IMR-90 (cell line): ENCODE measurements at regions not wholly inside any gene's neighbourhood (a gene's known extent, or its start where the extent isn't known, plus 50 kb on each side); places are given as distances from the start of the nearest gene placed in this dataset.

Experiments used
- ATAC-seq: fragments of 200-7000 bp; cut with Tn5 transposase; 2 replicates; pipeline ENCODE4 v1.9.1; 2020; ENCODE audit warnings: low read depth, mild to moderate bottlenecking, moderate library complexity
- BruUV-seq: library from RNA; stranded (reverse); fragments of 400-500 nt; replicated peaks from 2 replicates; lab custom pipeline; 2021; lab: Mats Ljungman, UMichigan
- CTCF ChIA-PET: fragments of 300-600 bp; formaldehyde crosslinking; extraction: SDS; loops from one replicate; lab custom pipeline; 2021; ENCODE audit warnings: antibody characterized with exemption; lab: Yijun Ruan, JAX
- POLR2A ChIA-PET: fragments of 300-600 bp; sonication (Branson Sonifier 250); formaldehyde crosslinking; loops from one replicate; lab custom pipeline; 2022; ENCODE audit warnings: antibody characterized with exemption; ENCODE audit not compliant: unreplicated experiment; lab: Charles Lee
- DNase-seq: peaks from one replicate; pipeline ENCODE4 v3.0.0; 2013
- H2AFZ ChIP-seq: replicated peaks from 2 replicates; pipeline ENCODE3; 2013; ENCODE audit warnings: low read length, mild to moderate bottlenecking; ENCODE audit not compliant: poor library complexity
- H2AK5ac ChIP-seq: 2 replicates; pipeline ENCODE4 v1.6.1; 2013; ENCODE audit warnings: low read depth, low read length, inconsistent platforms
- H2AK9ac ChIP-seq: replicated peaks from 2 replicates; pipeline ENCODE3; 2013; ENCODE audit warnings: mild to moderate bottlenecking, low read depth, low read length, moderate library complexity; ENCODE audit not compliant: poor library complexity
- H2BK120ac ChIP-seq: 2 replicates; pipeline ENCODE4 v1.6.1; 2013; ENCODE audit warnings: low read depth, low read length, inconsistent platforms
- H2BK15ac ChIP-seq: 3 replicates; pipeline ENCODE4 v1.6.1; 2013; ENCODE audit warnings: low read depth, low read length, inconsistent platforms
- H2BK20ac ChIP-seq: 2 replicates; pipeline ENCODE4 v1.6.1; 2013; ENCODE audit warnings: low read depth, mild to moderate bottlenecking, inconsistent platforms, low read length, moderate library complexity
- H2BK5ac ChIP-seq: 2 replicates; pipeline ENCODE4 v1.6.1; 2013; ENCODE audit warnings: mild to moderate bottlenecking, low read depth, low read length, inconsistent platforms; ENCODE audit not compliant: poor library complexity, severe bottlenecking
- H3K14ac ChIP-seq: replicated peaks from 2 replicates; pipeline ENCODE4 v1.6.1; 2013; ENCODE audit warnings: low read depth, low read length, inconsistent platforms
- H3K18ac ChIP-seq: 2 replicates; pipeline ENCODE4 v1.6.1; 2013; ENCODE audit warnings: low read depth, low read length, control low read depth
- H3K23ac ChIP-seq: 2 replicates; pipeline ENCODE4 v1.6.1; 2013; ENCODE audit warnings: low read depth, low read length, inconsistent platforms
- H3K27ac ChIP-seq: 2 replicates; pipeline ENCODE4 v1.5.1; 2013; ENCODE audit warnings: mild to moderate bottlenecking, control low read depth, low read length; ENCODE audit not compliant: insufficient read depth
- H3K27me3 ChIP-seq: 2 replicates; pipeline ENCODE4 v1.6.1; 2013; ENCODE audit warnings: low read length; ENCODE audit not compliant: control insufficient read depth, insufficient read depth
- H3K36me3 ChIP-seq: 2 replicates; pipeline ENCODE4 v1.6.1; 2013; ENCODE audit warnings: low read length, mixed read lengths; ENCODE audit not compliant: control insufficient read depth, insufficient read depth
- H3K4ac ChIP-seq: 2 replicates; pipeline ENCODE4 v1.6.1; 2013; ENCODE audit warnings: low read depth, low read length, inconsistent platforms
- H3K4me1 ChIP-seq: 2 replicates; pipeline ENCODE4 v1.6.1; 2013; ENCODE audit warnings: low read length, mixed read lengths; ENCODE audit not compliant: control insufficient read depth, insufficient read depth
- H3K4me2 ChIP-seq: 2 replicates; pipeline ENCODE4 v1.6.1; 2013; ENCODE audit warnings: low read depth, mild to moderate bottlenecking, control low read depth, low read length, moderate library complexity
- H3K4me3 ChIP-seq: 2 replicates; pipeline ENCODE4 v1.5.1; 2013; ENCODE audit warnings: low read depth, mild to moderate bottlenecking, control low read depth, low read length, moderate library complexity; ENCODE audit not compliant: insufficient read depth
- H3K56ac ChIP-seq: 2 replicates; pipeline ENCODE4 v1.6.1; 2013; ENCODE audit warnings: low read length, inconsistent platforms; ENCODE audit not compliant: insufficient read depth; ENCODE audit errors: extremely low read depth
- H3K79me1 ChIP-seq, 2 experiments: 2 replicates each; pipeline ENCODE4 v1.6.1; 2013; ENCODE audit warnings: low read length in 2 of 2, inconsistent platforms in 1 of 2, low read depth in 1 of 2
- H3K9ac ChIP-seq: 2 replicates; pipeline ENCODE4 v1.6.1; 2013; ENCODE audit warnings: low read depth, low read length, control low read depth
- H3K9me1 ChIP-seq: 2 replicates; pipeline ENCODE4 v1.6.1; 2013; ENCODE audit warnings: low read length, inconsistent platforms; ENCODE audit not compliant: insufficient read depth
- H3K9me3 ChIP-seq: 2 replicates; pipeline ENCODE4 v1.6.1; 2013; ENCODE audit warnings: low read length; ENCODE audit not compliant: control insufficient read depth, insufficient read depth
- H4K20me1 ChIP-seq: 2 replicates; pipeline ENCODE4 v1.6.1; 2013; ENCODE audit warnings: low read length, inconsistent platforms; ENCODE audit not compliant: insufficient read depth
- H4K5ac ChIP-seq: 2 replicates; pipeline ENCODE4 v1.6.1; 2013; ENCODE audit warnings: mild to moderate bottlenecking, low read depth, low read length, control low read depth
- H4K8ac ChIP-seq, 2 experiments: 2 replicates each; pipeline ENCODE4 v1.6.1; 2013; ENCODE audit warnings: low read depth in 2 of 2, low read length in 2 of 2, control low read depth in 1 of 2, inconsistent platforms in 1 of 2
- H4K91ac ChIP-seq: 2 replicates; pipeline ENCODE4 v1.6.1; 2013; ENCODE audit warnings: low read depth, low read length, inconsistent platforms; ENCODE audit not compliant: insufficient read depth
- CHD1 ChIP-seq: IDR thresholded peaks from 2 replicates; pipeline ENCODE4 v1.6.1; 2012; ENCODE audit warnings: low read depth, low read length, improper control_type of control experiment
- WGBS, 2 experiments: methylation state at CpG; one replicate each; pipeline versions ENCODE4 v1.1.5 to v1.1.7; 2013; ENCODE audit warnings: missing lambda C conversion rate in 2 of 2; ENCODE audit not compliant: insufficient read length in 1 of 2; ENCODE audit errors: extremely low coverage in 2 of 2; 5-methylcytosine and 5-hydroxymethylcytosine counted together
- dilution Hi-C: fragments of 300-500 bp; cut with HindIII; formaldehyde crosslinking; loops from one replicate; pipeline ENCODE4 v1.14.3; 2018; ENCODE audit warnings: low sequenced_read_pairs; ENCODE audit not compliant: unreplicated experiment
- in situ Hi-C: fragments of 300-500 bp; cut with MboI; formaldehyde crosslinking; loops from 3 replicates; pipeline ENCODE4 v1.14.3; 2019; ENCODE audit warnings: low sequenced_read_pairs, inconsistent platforms, mixed read lengths
- intact Hi-C: fragments of 100-400 bp; cut with micrococcal nuclease; formaldehyde crosslinking; loops from 2 replicates; pipeline ENCODE4 v1.10.0; 2022

DNA sequence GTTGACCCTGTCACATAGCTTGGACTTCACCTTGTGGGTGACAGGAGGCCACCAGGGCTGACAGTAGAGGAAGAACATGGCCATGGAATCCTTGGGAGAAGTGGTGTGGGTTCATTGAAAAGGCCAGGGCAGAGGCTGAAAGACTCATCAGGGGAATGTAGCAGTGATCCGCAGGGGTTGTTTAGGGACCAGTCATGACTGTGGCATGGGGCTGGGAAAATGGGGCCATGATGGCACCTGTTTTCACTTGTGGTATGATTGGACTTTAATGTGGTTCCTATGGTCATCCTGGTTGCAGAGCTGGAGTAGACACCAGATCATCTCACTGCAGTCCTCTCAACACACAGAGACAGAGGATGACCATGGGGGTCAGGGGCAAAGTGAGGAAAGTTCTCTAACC, 66.7 kb upstream of the MYEOV start:
- intact Hi-C loops: no loop called here
- no TSS peak for BruUV-seq
- Histone ChIP-seq H4K5ac (no peak overlapping the region), H3K4me1 (no peaks in the 10 kb centered on the region), H3K9ac (no peak overlapping the region), H4K8ac (no peak overlapping the region), H2BK15ac (no peak overlapping the region), H2BK20ac (no peak overlapping the region), H3K4me2 (no peak overlapping the region), H4K91ac (no peak overlapping the region), H3K27ac (no peak overlapping the region), H3K4me3 (no peak overlapping the region), H2BK5ac (no peak overlapping the region), H3K9me1 (peaks cover 7% of the 10 kb centered on the region), H2AFZ (no peak overlapping the region), H3K79me1 (no peaks in the 10 kb centered on the region), H4K20me1 (no peaks in the 10 kb centered on the region), H3K9me3 (peaks cover 21% of the 10 kb centered on the region), H3K56ac (no peak overlapping the region), H3K27me3 (peaks cover 42% of the 10 kb centered on the region), H3K36me3 (no peaks in the 10 kb centered on the region), H3K18ac (no peak overlapping the region), H2AK9ac (no peak overlapping the region), H3K23ac (no peak overlapping the region), H3K4ac (no peak overlapping the region), H2BK120ac (no peak overlapping the region), H2AK5ac (no peak overlapping the region), H3K14ac (no peak overlapping the region)
- dilution Hi-C loops: no loop called here
- in situ Hi-C loops: no loop called here
- no peak for ATAC-seq
- CTCF ChIA-PET: no interaction called here
- DNase-seq: no peak
- WGBS, 2 experiments: no CpG with 5 or more reads among the region's 1 CpG
- POLR2A ChIA-PET: no interaction called here
- TF ChIP-seq CHD1: no peak
